ENCODE measurements at regions not wholly inside any gene's neighbourhood (a gene's known extent, or its start where the extent isn't known, plus 50 kb on each side); places are given as distances from the start of the nearest gene placed in this dataset.

DNA sequence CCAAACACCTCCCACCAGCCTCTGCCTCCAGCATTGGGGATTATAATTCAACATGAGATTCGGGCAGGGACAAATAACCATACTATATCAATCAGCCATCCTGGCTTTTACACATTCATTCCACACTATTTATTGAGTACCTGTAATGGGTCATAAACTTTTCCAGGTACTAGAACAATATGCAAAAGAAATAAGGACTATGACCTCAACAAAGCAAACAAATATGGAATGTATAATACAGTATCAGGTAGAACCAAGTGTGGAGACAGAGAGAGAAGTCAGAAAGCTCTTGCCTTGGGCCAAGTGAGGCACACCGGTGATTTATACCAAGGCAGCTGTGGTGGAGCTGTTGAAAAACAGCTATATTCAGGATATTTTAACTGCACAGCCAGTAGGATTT lies 116.3 kb downstream of the TSPAN8 start:
- no peak overlapping the region for H4K91ac ChIP-seq (ENCODE audit: insufficient read depth, low read depth, low read length)
- no peak for ATAC-seq (ENCODE audit: low read depth)
- no peak overlapping the region for H3K18ac ChIP-seq (ENCODE audit: low read depth, low read length)
- H2BK5ac ChIP-seq (ENCODE audit: low read depth, low read length, poor library complexity, severe bottlenecking) = no peak overlapping the region
- no peak overlapping the region for H3K23ac ChIP-seq (ENCODE audit: low read depth, low read length)
- DNase-seq = no peak
- H4K5ac ChIP-seq (ENCODE audit: low read depth, low read length) = no peak overlapping the region
- WGBS, 2 experiments (ENCODE audit: extremely low coverage in 2 of 2, insufficient read length in 1 of 2) = no CpG with 5 or more reads among the region's 2 CpGs
- no peaks in the 10 kb centered on the region for H4K20me1 ChIP-seq (ENCODE audit: insufficient read depth, low read length)
- no peak overlapping the region for H3K14ac ChIP-seq (replicated peaks; ENCODE audit: low read depth, low read length)
- no peak overlapping the region for H3K4me2 ChIP-seq (ENCODE audit: low read depth, low read length)
- in situ Hi-C loops (cut with MboI; ENCODE audit: low sequenced_read_pairs) (no loop called here), intact Hi-C loops (cut with micrococcal nuclease) (no loop called here), dilution Hi-C loops (cut with HindIII; ENCODE audit: low sequenced_read_pairs, unreplicated experiment) (no loop called here)
- CTCF ChIA-PET = no interaction called here
- peaks cover 7% of the 10 kb centered on the region for H3K9me3 ChIP-seq (ENCODE audit: control insufficient read depth, insufficient read depth, low read length)
- H2BK20ac ChIP-seq (ENCODE audit: low read depth, low read length) = no peak overlapping the region
- H2AK5ac ChIP-seq (ENCODE audit: low read depth, low read length) = no peak overlapping the region
- H3K27me3 ChIP-seq (ENCODE audit: control insufficient read depth, insufficient read depth, low read length) = no peaks in the 10 kb centered on the region
- H3K4me3 ChIP-seq (ENCODE audit: insufficient read depth, low read depth, low read length) = no peak overlapping the region
- no TSS peak for BruUV-seq (replicated peaks)
- no peak overlapping the region for H3K27ac ChIP-seq (ENCODE audit: insufficient read depth, low read length)
- no peak overlapping the region for H2AFZ ChIP-seq (replicated peaks; ENCODE audit: low read length, poor library complexity)
- H2AK9ac ChIP-seq (replicated peaks; ENCODE audit: low read depth, low read length, poor library complexity) = no peak overlapping the region
- no peaks in the 10 kb centered on the region for H3K36me3 ChIP-seq (ENCODE audit: control insufficient read depth, insufficient read depth, low read length)
- H3K9me1 ChIP-seq (ENCODE audit: insufficient read depth, low read length) = no peaks in the 10 kb centered on the region
- TF ChIP-seq ELK1 (IDR thresholded peaks at IDR 0.05; ENCODE audit: borderline replicate concordance, low read depth, low read length) (no peak), RAD21 (IDR thresholded peaks at IDR 0.05; ENCODE audit: low read length) (no peak), CHD1 (IDR thresholded peaks at IDR 0.05; ENCODE audit: low read depth, low read length) (no peak), MAZ (IDR thresholded peaks at IDR 0.05; ENCODE audit: borderline replicate concordance, low read depth, low read length) (no peak), NFE2L2 (IDR thresholded peaks at IDR 0.05; ENCODE audit: low read depth, low read length) (no peak)
- no peak overlapping the region for H3K56ac ChIP-seq (ENCODE audit: extremely low read depth, insufficient read depth, low read length)
- H2BK120ac ChIP-seq (ENCODE audit: low read depth, low read length) = no peak overlapping the region
- POLR2A ChIA-PET (ENCODE audit: unreplicated experiment) = no interaction called here
- H4K8ac ChIP-seq (ENCODE audit: low read depth in 2 of 2, low read length in 2 of 2) = no peak overlapping the region
- H3K4me1 ChIP-seq (ENCODE audit: control insufficient read depth, insufficient read depth, low read length) = no peaks in the 10 kb centered on the region
- H3K79me1 ChIP-seq (ENCODE audit: low read depth in 1 of 2, low read length in 2 of 2) = no peaks in the 10 kb centered on the region
- H3K9ac ChIP-seq (ENCODE audit: low read depth, low read length) = no peak overlapping the region
- H3K4ac ChIP-seq (ENCODE audit: low read depth, low read length) = no peak overlapping the region
- H2BK15ac ChIP-seq (ENCODE audit: low read depth, low read length) = no peak overlapping the region

All from IMR-90 (cell line).